ENCODE measurements at regions not wholly inside any gene's neighbourhood (a gene's known extent, or its start where the extent isn't known, plus 50 kb on each side); places are given as distances from the start of the nearest gene placed in this dataset.
"Not testable (repeated sequence)": the region's sequence is repeated elsewhere in the genome, so short reads cannot be mapped to it uniquely, and the experiment has no call there.

GRCh38 chr6:166814390-166814789 is 142.0 kb downstream of the RNASET2 start:
- Mint-ChIP-seq H3K4me3 (no peak overlapping the region), H3K4me1 (ENCODE audit: low read depth) (no peaks in the 10 kb centered on the region), H3K9me3 (no peaks in the 10 kb centered on the region), H3K27ac (no peak overlapping the region), H3K27me3 (ENCODE audit: insufficient read depth) (no peaks in the 10 kb centered on the region), H3K36me3 (ENCODE audit: low read depth) (no peaks in the 10 kb centered on the region)
- no peak for DNase-seq (ENCODE audit: low spot score)
- intact Hi-C loops (cut with micrococcal nuclease), result no loop called here

DNA sequence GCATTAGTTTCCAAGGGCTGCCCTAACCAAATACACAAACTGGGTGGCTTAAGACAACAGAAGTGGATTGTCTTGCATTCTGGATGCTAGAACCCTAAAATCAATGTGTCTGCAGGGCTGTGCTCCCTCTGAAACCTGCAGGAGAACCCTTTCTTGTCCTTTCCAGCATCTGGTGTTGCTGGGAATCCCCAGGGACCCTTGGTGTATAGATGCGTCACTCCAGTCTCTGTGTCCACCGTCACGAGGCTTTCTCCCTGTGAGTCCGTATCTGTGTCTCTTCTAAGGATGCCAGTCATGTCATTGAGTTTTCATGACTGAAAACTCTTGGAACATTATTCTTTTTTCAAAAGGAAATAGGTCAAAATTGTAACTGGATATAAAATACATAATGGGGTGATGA is 142.9 kb downstream of the RNASET2 start:
- no peak overlapping the region for H3K4me3 Mint-ChIP-seq
- no peaks in the 10 kb centered on the region for H3K4me1 Mint-ChIP-seq (ENCODE audit: low read depth)
- H3K36me3 Mint-ChIP-seq (ENCODE audit: low read depth), result no peaks in the 10 kb centered on the region
- H3K9me3 Mint-ChIP-seq, result no peaks in the 10 kb centered on the region
- intact Hi-C loops (cut with micrococcal nuclease), result no loop called here
- H3K27ac Mint-ChIP-seq, result no peak overlapping the region
- no peaks in the 10 kb centered on the region for H3K27me3 Mint-ChIP-seq (ENCODE audit: insufficient read depth)
- DNase-seq (ENCODE audit: low spot score), result no peak

- no peak for DNase-seq (ENCODE audit: low spot score)
- H3K4me3 Mint-ChIP-seq, result no peak overlapping the region
- no peak overlapping the region for H3K27ac Mint-ChIP-seq
- H3K9me3 Mint-ChIP-seq, result peaks cover 23% of the 10 kb centered on the region
- peaks cover under 1% of the 10 kb centered on the region for H3K36me3 Mint-ChIP-seq (ENCODE audit: low read depth)
- no peaks in the 10 kb centered on the region for H3K4me1 Mint-ChIP-seq (ENCODE audit: low read depth)
- intact Hi-C loops (cut with micrococcal nuclease), result no loop called here
- H3K27me3 Mint-ChIP-seq (ENCODE audit: insufficient read depth), result peaks cover 3% of the 10 kb centered on the region
Observed at GRCh38 chr6:166810864-166811263, 145.5 kb downstream of the RNASET2 start.

DNA sequence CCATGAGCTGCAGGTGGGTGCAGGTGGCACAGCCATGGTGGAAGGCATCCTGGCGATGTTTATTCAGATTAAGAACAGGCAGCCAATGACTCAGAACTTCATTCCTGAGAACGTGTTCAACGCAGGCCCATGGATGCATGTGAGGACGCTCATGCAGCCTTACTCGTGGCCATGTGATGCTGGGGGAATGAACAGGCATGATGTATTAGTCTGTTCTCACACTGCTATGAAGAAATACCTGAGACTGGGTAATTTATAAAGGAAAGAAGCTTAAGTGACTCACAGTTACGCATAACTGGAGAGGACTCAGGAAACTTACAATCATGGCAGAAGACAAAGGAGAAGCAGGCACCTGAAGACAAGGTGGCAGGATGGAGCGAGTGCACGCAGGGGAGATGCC is 146.6 kb downstream of the RNASET2 start:
- H3K4me1 Mint-ChIP-seq (ENCODE audit: low read depth), result no peaks in the 10 kb centered on the region
- no peak overlapping the region for H3K4me3 Mint-ChIP-seq
- H3K27me3 Mint-ChIP-seq (ENCODE audit: insufficient read depth), result peaks cover 7% of the 10 kb centered on the region
- H3K9me3 Mint-ChIP-seq, result peaks cover 32% of the 10 kb centered on the region
- no peak for DNase-seq (ENCODE audit: low spot score)
- intact Hi-C loops (cut with micrococcal nuclease), result no loop called here
- H3K27ac Mint-ChIP-seq, result no peak overlapping the region
- H3K36me3 Mint-ChIP-seq (ENCODE audit: low read depth), result peaks cover 4% of the 10 kb centered on the region

DNA sequence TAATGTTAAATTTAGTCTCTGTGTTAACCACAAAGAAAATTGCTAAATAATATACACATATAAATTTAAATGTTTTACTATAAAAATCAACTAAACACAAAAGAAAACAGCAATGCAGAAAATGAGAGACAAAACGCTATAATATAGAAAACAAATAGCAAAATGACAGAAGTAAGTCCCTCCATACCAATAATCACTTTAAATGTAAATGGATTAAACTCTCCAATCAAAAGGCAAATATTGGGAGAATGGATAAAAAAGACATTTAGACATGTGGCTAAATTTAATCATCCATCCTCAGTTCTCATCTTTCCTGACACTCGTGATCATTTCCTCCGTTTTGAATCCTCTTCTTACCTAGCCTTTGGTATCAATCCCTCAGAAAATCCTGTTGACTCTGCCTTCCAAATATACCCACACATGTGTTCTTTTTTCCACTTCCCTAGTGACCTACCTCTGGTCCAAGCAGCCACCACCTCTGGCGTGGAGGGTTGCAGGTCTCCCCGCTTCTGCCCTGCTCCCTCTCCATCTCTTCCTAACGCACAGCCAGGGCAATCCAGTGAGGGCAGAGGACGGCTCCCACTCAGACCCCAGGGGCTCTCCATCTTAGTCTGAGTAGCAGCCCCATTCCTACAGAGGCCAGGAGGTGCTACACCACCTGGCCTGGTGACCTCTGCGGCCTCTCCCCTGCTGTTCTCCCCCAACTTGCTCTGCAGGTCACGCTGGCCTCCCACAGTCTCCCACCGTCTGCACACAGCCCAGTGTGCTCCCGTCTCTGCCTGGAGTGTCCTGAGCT is 149.2 kb downstream of the RNASET2 start:
- Mint-ChIP-seq H3K4me1 (ENCODE audit: low read depth) (no peaks in the 10 kb centered on the region), H3K27ac (no peak overlapping the region), H3K27me3 (ENCODE audit: insufficient read depth) (peaks cover 7% of the 10 kb centered on the region), H3K9me3 (peaks cover 32% of the 10 kb centered on the region), H3K4me3 (no peak overlapping the region), H3K36me3 (ENCODE audit: low read depth) (peaks cover 4% of the 10 kb centered on the region)
- DNase-seq (ENCODE audit: low spot score), result no peak
- intact Hi-C loops (cut with micrococcal nuclease), result no loop called here

DNA sequence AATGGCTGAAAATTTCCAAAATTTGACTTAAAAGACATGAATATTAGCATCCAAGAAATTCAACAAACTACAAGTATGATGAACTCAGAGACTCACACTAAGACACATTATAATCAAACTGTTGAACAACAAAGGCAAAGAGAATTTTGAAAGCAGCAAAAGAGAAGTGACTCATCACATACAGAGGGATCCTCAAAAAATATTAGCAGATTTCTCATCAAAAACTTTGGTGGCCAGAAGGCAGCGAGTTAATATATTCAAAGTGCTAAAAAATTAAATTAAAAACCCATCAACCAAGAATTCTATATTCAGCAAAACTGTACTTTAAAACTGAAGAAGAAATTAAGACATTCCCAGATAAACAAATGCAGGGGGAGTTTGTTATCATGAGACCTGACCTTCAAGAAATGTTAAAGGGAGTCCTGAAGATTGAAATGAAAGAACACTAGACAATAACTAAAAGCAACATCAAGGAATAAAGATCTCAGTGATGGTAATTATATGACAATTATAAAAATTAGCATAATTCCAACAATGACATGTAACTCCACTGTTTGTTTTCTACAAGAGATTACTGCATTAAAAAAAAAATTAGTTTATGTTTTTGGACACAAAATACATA is 150.0 kb downstream of the RNASET2 start:
- intact Hi-C loops (cut with micrococcal nuclease), result no loop called here
- Mint-ChIP-seq H3K36me3 (ENCODE audit: low read depth) (peaks cover 4% of the 10 kb centered on the region), H3K4me3 (no peak overlapping the region), H3K27ac (no peak overlapping the region), H3K27me3 (ENCODE audit: insufficient read depth) (peaks cover 7% of the 10 kb centered on the region), H3K9me3 (peaks cover 32% of the 10 kb centered on the region), H3K4me1 (ENCODE audit: low read depth) (no peaks in the 10 kb centered on the region)
- DNase-seq (ENCODE audit: low spot score), result no peak

DNA sequence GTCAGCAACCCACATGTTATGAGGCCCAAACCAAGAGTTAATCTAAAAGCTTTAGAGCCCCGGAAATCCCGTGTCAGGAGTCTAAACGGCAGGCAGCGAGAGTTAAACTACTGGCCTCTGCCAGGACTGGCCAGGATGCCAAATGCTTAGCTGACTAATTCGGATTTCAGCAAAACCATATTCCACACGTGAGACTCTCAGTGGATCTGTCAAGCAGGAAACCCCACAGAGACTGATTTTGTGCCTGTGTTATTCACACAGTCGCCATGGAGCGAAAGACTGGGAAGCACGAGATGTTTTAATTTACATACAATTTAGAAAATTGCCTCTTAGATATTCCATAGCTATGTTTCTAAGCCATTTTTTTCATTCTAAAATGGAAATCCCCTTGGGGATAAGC is 152.9 kb downstream of the RNASET2 start:
- Mint-ChIP-seq H3K27me3 (ENCODE audit: insufficient read depth) (peaks cover 7% of the 10 kb centered on the region), H3K4me1 (ENCODE audit: low read depth) (no peaks in the 10 kb centered on the region), H3K4me3 (no peak overlapping the region), H3K9me3 (peaks cover 32% of the 10 kb centered on the region), H3K27ac (no peak overlapping the region), H3K36me3 (ENCODE audit: low read depth) (peaks cover 4% of the 10 kb centered on the region)
- intact Hi-C loops (cut with micrococcal nuclease), result no loop called here
- DNase-seq (ENCODE audit: low spot score), result no peak

GRCh38 chr6:166802401-166802800 is 153.9 kb downstream of the RNASET2 start:
- intact Hi-C loops (cut with micrococcal nuclease), result no loop called here
- peaks cover 7% of the 10 kb centered on the region for H3K27me3 Mint-ChIP-seq (ENCODE audit: insufficient read depth)
- H3K4me3 Mint-ChIP-seq, result no peak overlapping the region
- H3K9me3 Mint-ChIP-seq, result peaks cover 22% of the 10 kb centered on the region
- no peak overlapping the region for H3K27ac Mint-ChIP-seq
- DNase-seq (ENCODE audit: low spot score), result no peak
- peaks cover 4% of the 10 kb centered on the region for H3K36me3 Mint-ChIP-seq (ENCODE audit: low read depth)
- no peaks in the 10 kb centered on the region for H3K4me1 Mint-ChIP-seq (ENCODE audit: low read depth)

DNA sequence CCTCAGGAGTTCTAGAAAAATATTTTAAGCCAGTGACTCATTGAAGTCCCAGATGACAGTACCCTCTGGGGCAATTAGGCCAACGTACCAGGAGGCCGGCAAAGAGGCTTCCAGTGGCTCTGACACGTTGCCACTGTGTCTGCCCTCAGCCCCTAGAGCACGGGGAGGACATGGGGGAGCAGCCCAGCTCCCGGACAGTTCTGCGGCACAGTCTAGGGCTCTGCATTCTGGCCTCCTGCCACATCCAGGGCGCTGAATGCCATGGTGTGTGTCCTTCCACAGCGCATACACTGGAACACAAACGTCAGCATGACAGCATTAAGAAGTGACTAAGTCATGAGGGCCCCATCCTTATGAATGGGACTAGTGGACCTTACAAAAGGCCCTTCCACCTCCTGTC is 156.2 kb downstream of the RNASET2 start:
- DNase-seq (ENCODE audit: low spot score), result no peak
- intact Hi-C loops (cut with micrococcal nuclease), result no loop called here

GRCh38 chr6:166798652-166799051 is 157.7 kb downstream of the RNASET2 start:
- H3K4me3 Mint-ChIP-seq, result no peak overlapping the region
- DNase-seq (ENCODE audit: low spot score), result no peak
- no peaks in the 10 kb centered on the region for H3K9me3 Mint-ChIP-seq
- H3K4me1 Mint-ChIP-seq (ENCODE audit: low read depth), result no peaks in the 10 kb centered on the region
- intact Hi-C loops (cut with micrococcal nuclease), result no loop called here
- no peak overlapping the region for H3K27ac Mint-ChIP-seq
- no peaks in the 10 kb centered on the region for H3K36me3 Mint-ChIP-seq (ENCODE audit: low read depth)
- H3K27me3 Mint-ChIP-seq (ENCODE audit: insufficient read depth), result peaks cover 2% of the 10 kb centered on the region

More for the DNA sequence above, 156.2 kb downstream of the RNASET2 start:
- Mint-ChIP-seq H3K27ac (no peak overlapping the region), H3K4me3 (no peak overlapping the region), H3K36me3 (ENCODE audit: low read depth) (no peaks in the 10 kb centered on the region), H3K4me1 (ENCODE audit: low read depth) (no peaks in the 10 kb centered on the region), H3K27me3 (ENCODE audit: insufficient read depth) (peaks cover 2% of the 10 kb centered on the region), H3K9me3 (peaks cover 2% of the 10 kb centered on the region)

DNA sequence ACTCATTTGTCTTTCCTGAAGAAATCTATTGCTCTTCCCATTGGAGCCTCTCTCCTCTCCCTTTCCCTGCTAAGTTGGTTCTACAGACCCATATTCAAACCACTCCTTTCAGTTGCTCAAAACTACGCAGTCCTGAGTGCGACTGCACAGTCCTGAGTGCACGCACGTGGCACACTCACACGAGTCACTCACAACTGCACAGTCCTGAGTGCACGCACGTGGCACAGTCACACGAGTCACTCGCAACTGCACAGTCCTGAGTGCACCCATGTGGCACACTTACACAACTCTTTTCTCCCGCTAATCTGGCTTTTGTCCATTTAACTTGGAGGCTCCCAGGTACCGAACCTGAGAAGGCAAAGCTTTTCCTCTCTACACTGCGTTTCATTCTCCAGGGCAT is 159.7 kb downstream of the RNASET2 start:
- H3K4me1 Mint-ChIP-seq (ENCODE audit: low read depth), result no peaks in the 10 kb centered on the region
- no peaks in the 10 kb centered on the region for H3K36me3 Mint-ChIP-seq (ENCODE audit: low read depth)
- H3K9me3 Mint-ChIP-seq, result no peaks in the 10 kb centered on the region
- no peak for DNase-seq (ENCODE audit: low spot score)
- H3K4me3 Mint-ChIP-seq, result no peak overlapping the region
- H3K27ac Mint-ChIP-seq, result no peak overlapping the region
- intact Hi-C loops (cut with micrococcal nuclease), result no loop called here
- H3K27me3 Mint-ChIP-seq (ENCODE audit: insufficient read depth), result peaks cover 2% of the 10 kb centered on the region

DNA sequence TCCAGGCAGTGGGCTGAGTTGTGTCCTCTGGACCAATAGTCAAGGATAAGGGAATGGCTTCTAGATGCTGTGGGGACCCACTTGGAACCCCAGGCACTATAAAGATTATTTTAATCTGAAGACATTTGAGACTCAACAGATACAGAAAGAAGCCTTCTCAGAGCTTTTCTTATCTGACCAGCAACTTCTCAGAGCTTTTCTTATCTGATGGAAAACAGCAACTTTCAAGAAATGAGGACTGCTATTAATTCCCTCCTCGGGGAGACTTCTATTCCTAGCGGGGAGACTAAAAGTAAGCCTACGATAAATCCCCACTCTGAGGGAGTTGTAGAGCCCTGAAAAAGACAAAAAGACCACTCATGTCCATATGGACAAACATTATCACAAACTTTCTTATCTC is 160.5 kb downstream of the RNASET2 start:
- H3K9me3 Mint-ChIP-seq, result no peaks in the 10 kb centered on the region
- no peaks in the 10 kb centered on the region for H3K36me3 Mint-ChIP-seq (ENCODE audit: low read depth)
- no peak overlapping the region for H3K4me3 Mint-ChIP-seq
- peaks cover 2% of the 10 kb centered on the region for H3K27me3 Mint-ChIP-seq (ENCODE audit: insufficient read depth)
- no peak for DNase-seq (ENCODE audit: low spot score)
- H3K4me1 Mint-ChIP-seq (ENCODE audit: low read depth), result no peaks in the 10 kb centered on the region
- no peak overlapping the region for H3K27ac Mint-ChIP-seq
- intact Hi-C loops (cut with micrococcal nuclease), result no loop called here

DNA sequence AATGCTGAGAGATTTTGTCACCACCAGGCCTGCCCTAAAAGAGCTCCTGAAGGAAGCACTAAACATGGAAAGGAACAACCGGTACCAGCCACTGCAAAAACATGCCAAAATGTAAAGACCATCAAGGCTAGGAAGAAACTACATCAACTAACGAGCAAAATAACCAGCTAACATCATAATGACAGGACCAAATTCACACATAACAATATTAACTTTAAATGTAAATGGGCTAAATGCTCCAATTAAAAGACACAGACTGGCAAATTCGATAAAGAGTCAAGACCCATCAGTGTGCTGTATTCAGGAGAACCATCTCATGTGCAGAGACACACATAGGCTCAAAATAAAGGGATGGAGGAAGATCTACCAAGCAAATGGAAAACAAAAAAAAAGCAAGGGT is 163.8 kb upstream of the RPS6KA2 start:
- H3K36me3 Mint-ChIP-seq (ENCODE audit: low read depth); H3K27ac Mint-ChIP-seq; DNase-seq (ENCODE audit: low spot score); intact Hi-C loops (cut with micrococcal nuclease); H3K27me3 Mint-ChIP-seq (ENCODE audit: insufficient read depth); H3K4me3 Mint-ChIP-seq; H3K9me3 Mint-ChIP-seq; H3K4me1 Mint-ChIP-seq (ENCODE audit: low read depth): not testable (repeated sequence)

Data from activated T-helper 1 cell treated with anti-CD3 and anti-CD28 coated beads, Interleukin-12 subunit alpha, Interleukin-12 subunit beta, Interleukin-2, Interleukin-4 antibody, amounts not matched to agents 30 ng/mL and 10 ng/mL and 1 ng/mL, durations not matched to agents 14 hours and 24 hours and 36 hours (primary cell).